HPDE6-E6E7 (cell line): ENCODE measurements at regions not wholly inside any gene's neighbourhood (a gene's known extent, or its start where the extent isn't known, plus 50 kb on each side); places are given as distances from the start of the nearest gene placed in this dataset.

Experiments
- DNase-seq: peaks from one replicate; pipeline ENCODE4 v3.0.0; 2011; ENCODE audit warnings: missing footprints; ENCODE audit errors: extremely low spot score

GRCh38 chr16:66265556-66266141 is 100.8 kb upstream of the CDH5 start:
- no peak for DNase-seq

DNA sequence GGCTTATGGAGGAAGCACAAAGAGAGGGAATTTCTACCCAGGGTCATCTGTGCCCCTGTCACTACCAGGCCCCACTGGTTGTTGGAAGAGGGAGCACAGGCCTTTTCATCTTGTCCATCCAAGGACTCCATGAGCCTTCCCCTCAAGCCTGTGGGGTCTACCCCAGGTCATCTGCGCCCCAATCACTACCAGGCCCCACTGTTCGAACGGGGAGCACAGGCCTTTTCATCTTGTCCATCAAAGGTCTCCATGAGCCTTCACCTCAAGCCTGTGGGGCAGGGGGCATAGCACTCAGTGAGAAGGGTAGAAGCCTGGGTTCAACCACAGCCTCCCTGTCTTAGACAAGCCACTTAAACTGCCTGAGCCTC is 101.5 kb upstream of the CDH5 start:
- no peak for DNase-seq

DNA sequence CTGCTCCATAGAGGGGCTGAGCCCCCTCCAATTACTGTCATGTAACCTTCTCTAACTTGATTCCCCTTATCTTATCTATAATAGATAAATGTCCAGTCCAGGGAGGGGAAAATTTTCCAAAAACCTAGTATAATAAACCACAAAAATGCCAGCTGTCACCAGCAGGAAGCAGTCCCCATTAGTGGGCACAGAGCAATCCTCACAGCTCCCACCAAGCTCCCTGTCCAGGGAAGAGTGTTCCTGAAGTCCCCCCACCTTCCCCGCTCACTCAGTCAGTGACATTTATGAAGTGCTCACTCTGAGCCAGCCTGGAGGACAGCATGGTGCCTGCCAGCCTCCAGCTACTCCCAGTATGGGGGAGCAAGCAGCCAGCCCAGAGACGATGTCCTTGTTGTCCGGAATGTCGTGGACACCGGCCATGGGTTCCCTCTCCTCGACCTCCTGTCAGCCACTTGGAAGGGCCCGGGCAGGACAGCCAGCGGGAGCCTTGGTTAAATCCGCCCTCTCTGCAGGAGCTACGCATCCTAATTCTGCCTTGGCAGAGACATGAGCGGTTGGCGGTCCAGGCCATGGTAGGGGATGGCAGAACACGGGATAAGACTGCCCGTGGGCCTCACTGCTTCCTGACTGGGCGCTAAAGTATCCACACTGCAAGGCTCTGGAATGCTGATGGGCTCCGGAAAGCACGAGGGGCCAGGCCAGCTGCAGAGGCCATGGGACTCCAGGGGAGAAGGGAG is 102.0 kb upstream of the CDH5 start:
- DNase-seq: no peak

GRCh38 chr16:66263973-66264310 is 102.5 kb upstream of the CDH5 start:
- DNase-seq: no peak

DNA sequence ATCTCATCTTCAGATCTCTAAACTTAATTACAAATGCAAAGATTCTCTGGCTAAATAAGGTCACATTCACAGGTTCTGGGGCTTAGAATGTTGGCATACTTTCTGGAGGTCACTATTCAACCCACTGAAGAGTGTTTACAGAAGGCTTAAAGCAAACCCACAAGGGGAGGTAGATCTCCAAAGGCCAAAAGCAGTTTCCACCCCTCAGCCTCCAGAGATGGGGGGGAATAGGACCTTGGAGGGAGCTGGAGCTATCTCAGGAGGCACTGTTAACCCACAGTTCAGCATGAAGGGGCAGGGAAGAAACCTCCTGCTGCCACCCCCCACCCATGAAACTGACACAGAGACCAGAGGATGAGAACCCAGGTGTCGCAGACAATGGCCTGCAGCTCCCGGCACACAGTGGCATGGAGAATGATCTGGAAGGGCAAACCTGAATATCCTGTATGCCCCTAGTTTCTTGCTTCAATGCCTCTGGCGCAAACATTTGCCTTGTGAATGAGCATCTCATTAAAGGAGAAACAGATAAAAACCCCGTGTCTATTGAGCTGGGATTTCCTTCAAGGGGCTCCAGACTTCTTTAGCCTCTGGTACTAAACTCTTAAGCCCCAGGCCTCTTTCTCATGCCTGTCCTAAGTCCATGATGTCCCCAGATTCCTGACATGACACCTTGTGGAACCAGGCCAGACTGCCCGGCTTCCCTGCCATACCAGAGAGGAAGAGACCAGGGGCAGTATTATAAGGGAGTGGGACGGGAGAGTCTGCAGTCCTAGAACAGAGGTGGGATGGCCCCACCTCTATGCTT is 103.1 kb upstream of the CDH5 start:
- DNase-seq: no peak

DNA sequence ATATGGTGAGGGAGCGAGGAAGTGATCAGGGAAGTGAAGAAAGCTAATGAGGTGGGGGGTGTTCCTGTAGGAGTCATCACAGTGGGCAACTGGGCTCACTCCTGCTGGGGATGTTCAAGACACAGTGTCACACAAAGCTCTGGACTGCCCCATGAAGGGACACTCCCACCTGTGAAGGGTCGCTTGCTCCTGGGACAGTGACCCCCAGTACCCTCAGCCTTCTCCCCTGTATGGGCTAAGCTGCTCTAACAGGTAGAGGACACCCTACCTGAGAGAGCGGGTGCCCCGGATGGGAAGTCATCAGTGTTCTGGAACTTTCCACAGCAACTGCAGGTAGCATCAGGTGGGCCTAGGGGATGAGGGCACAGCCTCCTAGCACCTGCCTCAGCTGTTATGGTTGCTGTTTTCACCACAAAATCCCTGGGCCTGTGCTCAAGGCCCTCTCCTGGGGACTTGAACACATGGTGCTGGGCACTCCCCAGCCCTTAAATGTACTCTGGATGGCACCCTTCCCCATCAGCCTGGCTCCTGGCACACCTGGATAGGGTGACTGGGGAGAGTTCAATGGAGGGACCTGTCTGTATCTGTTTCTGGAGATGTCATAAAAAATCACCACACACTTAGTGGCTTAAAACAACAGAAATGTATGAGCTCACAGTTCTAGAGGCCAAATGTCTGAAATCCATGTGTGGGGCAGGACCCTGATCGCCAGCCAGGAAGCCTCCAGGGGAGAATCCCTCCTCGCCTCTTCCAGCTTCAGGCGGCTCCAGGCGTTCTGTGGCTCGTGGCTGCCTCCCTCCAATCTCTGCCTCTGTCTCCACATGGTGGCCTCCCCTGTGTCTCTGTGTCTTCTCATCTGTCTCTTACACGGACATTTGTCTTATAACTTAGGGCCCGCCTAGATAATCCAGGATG is 104.0 kb upstream of the CDH5 start:
- DNase-seq: no peak

GRCh38 chr16:66261826-66262225 is 104.7 kb upstream of the CDH5 start:
- DNase-seq: no peak

- DNase-seq: no peak
Measured at GRCh38 chr16:66260522-66261254, 105.8 kb upstream of the CDH5 start.

- no peak for DNase-seq
Measured at GRCh38 chr16:66258916-66259845, 107.3 kb upstream of the CDH5 start.

DNA sequence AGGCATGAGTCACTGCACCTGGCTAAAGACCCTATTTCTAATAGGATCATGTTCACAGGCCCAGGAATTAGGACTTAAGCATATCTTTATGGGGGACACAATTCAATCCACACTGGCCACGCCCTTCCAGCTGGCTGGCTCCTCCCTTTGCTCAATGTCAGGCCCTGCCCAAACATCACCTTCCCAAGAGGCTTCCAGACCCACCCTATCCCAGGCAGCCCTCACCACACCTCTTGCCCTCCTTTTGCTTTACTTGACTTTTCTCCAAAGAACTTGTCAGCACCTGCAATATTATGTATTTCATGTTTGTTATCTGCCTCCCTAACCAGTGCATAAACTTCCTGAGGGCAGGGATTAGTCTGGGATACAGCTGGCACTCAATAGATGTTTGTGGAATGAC is 109.6 kb upstream of the CDH5 start:
- DNase-seq: no peak

DNA sequence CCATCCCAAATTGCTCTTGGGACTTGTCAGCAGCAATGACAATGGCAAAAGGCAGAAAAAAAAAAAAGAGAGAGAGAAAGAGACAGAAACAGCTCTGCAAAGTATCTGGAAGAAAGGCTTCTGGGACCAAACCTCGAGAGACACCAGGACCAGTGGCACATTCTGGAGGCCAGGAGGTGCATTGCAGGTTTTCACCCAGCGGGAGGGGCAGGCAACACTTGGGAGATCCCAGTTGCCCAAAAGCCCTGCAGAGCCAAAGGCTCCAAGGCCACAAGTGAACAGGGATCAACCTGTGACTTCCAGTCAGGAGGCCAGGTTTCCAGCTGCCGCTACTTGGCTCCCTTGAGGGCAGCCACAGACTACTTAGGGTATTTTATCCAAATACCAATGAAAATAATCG is 110.8 kb upstream of the CDH5 start:
- DNase-seq: no peak

- no peak for DNase-seq
Measured at GRCh38 chr16:66254751-66255150, 111.7 kb upstream of the CDH5 start.

DNA sequence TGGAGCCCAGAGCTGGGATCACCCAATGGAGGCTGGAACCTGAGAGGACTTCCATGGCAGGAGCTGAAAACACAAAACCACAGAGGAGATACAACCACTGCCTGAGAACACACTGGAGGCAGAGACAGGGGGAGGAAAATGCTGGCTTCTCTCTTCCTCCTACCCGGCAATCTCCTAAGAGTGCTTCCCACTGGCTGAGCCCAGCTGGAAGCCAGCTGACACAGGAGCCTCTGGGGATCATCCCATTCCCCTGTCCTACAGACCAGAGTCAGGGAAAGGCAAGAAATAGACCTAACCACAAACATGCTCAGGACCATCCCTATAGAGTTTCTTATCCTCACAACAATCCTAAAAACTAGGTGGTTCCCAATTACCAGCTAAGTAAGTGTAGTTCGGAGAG is 112.4 kb upstream of the CDH5 start:
- DNase-seq: no peak

DNA sequence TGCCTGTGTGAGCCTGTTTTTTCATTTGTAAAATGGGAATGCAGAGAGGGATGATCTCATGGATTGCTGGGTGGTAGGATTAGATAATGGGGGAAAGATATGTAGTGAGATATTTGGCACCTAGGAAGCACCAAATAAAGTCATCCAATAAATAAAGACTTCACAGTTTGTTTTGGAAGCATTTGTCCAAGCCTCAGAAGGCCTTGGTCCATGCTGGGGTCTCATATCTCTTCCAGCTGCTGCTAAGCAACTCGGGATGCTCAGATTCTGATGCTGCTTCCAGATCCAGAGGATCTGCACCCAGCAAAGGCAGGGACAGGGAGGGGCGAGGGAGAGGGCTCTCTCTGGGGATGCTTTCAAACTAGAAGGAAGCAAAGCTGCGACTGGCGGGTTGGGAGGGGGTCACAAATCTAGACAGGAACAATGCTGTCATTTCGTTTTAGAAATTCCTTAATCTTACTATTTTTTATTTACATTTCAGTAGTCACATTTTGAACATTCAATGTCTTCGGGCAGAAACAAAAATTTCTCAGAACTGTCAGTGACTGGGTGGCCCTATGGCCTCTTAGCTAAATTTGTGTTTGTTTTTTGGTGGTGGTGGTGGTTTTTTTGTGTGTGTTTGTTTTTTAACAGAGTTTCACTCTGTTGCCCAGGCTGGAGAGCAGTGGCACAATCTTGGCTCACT is 114.9 kb upstream of the CDH5 start:
- DNase-seq: no peak

DNA sequence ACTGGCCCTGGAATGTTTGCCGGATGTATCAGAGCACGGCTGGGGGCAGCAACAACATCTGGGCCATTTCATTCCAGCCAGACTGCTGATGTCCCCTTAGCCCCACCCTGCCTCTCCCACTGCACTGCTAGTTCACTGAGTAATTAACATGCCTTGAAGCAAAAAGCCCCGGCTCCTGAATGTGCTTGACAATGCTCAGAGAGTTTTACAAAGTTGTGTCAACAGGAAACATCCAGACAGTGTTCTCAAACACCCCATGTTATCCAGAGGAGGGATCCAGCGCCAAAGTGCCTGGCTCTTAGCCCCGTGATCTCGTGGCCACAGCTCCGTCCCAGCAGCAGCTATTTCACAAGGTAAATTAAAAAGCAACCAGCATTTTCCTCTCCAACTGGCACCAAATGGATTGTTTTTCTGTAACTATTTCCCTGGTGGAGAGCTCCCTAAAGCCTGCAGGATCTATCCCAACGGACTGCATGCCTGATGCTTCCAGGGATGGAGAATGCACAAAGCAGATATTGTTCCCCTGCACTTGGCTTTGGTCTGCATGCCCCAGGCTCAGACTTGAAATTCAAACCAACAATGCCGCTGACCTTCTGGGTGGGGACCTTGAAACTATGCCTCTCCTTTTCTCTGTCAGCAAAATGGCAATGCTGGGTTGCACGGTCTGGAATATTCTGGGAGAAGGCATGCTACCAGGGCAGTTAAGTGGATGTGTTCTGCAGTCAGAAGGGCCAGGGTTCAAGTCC is 115.6 kb upstream of the CDH5 start:
- DNase-seq: no peak

DNA sequence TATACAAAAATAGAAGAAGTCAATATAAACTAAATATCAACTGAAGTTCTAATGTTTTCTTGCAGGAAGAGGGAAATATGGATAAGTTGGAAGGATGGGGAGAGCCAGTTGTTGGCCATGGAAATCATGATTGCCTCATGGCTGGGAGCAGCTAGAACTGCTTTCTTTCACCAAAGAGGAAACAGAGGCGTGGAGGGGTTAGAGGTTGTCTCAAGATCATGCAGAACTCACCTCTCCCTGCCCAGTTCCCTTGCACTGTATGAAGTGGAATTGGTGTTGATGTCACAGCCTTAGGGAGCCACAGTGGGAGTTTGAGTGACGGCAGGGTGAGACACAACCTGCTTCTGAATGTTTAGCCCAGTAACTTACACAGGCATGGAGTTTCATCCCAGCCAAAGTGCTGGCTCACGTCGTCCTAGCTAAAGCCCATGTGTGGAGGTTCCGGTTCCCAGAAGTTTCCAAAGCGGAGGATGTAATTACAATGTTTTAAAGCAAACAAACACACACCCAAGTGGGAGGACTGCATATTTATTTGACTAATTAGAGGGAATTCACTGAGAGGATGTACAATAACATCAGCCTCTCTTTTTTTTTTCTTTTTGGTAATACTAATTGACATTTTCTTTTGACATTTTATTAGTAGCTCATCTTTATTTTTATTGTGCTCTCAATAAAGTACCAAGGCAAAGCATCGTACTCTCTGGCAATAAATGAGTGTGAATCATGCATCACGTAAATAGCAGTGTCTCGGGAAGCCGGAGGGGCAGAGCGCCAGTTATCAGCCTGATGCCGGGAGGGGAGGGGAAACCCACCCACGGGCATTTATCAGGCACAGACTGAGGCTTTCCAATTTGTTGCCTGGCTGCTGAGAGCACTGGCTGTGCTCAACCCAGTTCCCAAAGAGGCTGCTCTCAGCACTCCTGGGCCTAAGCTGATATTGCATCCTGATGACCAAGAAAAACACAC is 118.7 kb upstream of the CDH5 start:
- no peak for DNase-seq

- no peak for DNase-seq
Measured at GRCh38 chr16:66245868-66246267, 120.6 kb upstream of the CDH5 start.

DNA sequence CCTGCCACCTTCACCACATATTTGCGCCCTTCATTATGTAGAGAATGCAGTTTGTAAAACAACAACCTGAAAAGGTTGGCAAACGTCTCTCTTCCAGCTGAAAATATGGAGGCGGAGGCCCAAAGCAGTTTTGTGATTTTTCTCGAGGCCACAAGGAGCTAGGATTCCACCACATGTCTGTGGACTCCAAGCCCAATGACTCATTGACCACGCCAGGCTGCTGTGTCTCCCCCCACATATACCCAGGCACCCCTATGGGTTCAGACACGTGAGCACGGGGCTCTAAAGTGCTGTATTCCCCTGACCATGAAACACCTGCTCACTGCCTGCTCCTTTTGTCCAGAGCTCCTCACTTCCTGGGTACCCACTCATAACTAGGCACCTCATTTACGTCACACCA is 121.4 kb upstream of the CDH5 start:
- DNase-seq: no peak
